ENCODE measurements at regions not wholly inside any gene's neighbourhood (a gene's known extent, or its start where the extent isn't known, plus 50 kb on each side); places are given as distances from the start of the nearest gene placed in this dataset.

DNA sequence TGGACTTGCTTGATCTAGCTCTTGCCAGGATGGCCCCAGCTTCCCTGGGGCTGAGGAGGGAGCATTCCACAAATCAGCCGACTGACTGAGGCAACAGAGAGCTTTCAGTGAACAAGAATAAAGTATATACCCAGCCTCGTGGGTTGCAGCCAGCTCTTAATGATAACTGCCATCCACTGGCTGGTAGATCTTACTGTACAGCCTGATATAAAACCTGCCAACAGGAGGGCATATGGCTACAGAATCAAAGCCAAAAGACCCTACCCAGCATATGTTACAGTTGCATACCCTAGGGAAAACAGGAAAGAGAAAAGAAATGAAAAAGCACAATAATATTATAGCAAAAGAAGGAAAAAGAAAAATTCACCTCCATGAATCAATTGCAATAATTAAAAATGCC, 775.9 kb upstream of the KIF2B start:
- DNase-seq (ENCODE audit: low read depth), result no peak

GRCh38 chr17:53039981-53040380, 782.7 kb upstream of the KIF2B start:
- TF ChIP-seq, protein P1, sequence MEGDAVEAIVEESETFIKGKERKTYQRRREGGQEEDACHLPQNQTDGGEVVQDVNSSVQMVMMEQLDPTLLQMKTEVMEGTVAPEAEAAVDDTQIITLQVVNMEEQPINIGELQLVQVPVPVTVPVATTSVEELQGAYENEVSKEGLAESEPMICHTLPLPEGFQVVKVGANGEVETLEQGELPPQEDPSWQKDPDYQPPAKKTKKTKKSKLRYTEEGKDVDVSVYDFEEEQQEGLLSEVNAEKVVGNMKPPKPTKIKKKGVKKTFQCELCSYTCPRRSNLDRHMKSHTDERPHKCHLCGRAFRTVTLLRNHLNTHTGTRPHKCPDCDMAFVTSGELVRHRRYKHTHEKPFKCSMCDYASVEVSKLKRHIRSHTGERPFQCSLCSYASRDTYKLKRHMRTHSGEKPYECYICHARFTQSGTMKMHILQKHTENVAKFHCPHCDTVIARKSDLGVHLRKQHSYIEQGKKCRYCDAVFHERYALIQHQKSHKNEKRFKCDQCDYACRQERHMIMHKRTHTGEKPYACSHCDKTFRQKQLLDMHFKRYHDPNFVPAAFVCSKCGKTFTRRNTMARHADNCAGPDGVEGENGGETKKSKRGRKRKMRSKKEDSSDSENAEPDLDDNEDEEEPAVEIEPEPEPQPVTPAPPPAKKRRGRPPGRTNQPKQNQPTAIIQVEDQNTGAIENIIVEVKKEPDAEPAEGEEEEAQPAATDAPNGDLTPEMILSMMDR (conservative IDR thresholded peaks at IDR 0.05; ENCODE audit: low read depth, low read length), result no peak
- no peak for DNase-seq (ENCODE audit: low read depth)
- H3K4me3 ChIP-seq (ENCODE audit: low read depth, low read length), result no peak overlapping the region

More for the DNA sequence above, 775.9 kb upstream of the KIF2B start:
- TF ChIP-seq, protein P1 (conservative IDR thresholded peaks at IDR 0.05; ENCODE audit: low read depth, low read length), result no peak
- no peak overlapping the region for H3K4me3 ChIP-seq (ENCODE audit: low read depth, low read length)

DNA sequence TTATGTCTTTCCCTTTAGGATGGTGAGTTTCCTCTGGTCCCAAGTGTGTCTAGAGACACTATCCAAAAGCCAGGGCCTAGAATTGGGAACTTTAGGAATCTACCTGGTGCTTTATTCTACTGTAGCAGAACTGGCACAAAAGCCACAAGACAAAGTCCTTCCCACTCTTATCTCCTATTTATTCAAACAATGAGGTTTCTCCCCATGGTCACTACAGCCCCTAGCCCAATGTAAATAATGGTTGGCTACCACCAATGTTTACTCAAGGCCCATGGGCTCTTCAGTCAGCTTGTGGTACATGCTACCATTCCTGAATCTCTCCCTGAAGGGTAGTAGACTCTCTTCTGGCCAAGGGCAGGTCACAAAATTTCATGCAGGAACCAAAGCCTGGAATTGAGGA, 789.4 kb upstream of the KIF2B start:
- no peak overlapping the region for H3K4me3 ChIP-seq (ENCODE audit: low read depth, low read length)
- DNase-seq (ENCODE audit: low read depth), result no peak
- TF ChIP-seq, protein P1 (conservative IDR thresholded peaks at IDR 0.05; ENCODE audit: low read depth, low read length), result no peak

- no peak overlapping the region for H3K4me3 ChIP-seq (ENCODE audit: low read depth, low read length)
- TF ChIP-seq, protein P1 (conservative IDR thresholded peaks at IDR 0.05; ENCODE audit: low read depth, low read length), result no peak
- peak; percentile 5 for DNase-seq (ENCODE audit: low read depth)
Observed at GRCh38 chr17:53032861-53033271, 789.9 kb upstream of the KIF2B start.

GRCh38 chr17:53017227-53017626, 805.5 kb upstream of the KIF2B start:
- TF ChIP-seq, protein P1 (conservative IDR thresholded peaks at IDR 0.05; ENCODE audit: low read depth, low read length), result no peak
- no peak for DNase-seq (ENCODE audit: low read depth)
- no peak overlapping the region for H3K4me3 ChIP-seq (ENCODE audit: low read depth, low read length)

GRCh38 chr17:53016085-53016484, 806.6 kb upstream of the KIF2B start:
- no peak for DNase-seq (ENCODE audit: low read depth)
- H3K4me3 ChIP-seq (ENCODE audit: low read depth, low read length), result no peak overlapping the region
- TF ChIP-seq, protein P1 (conservative IDR thresholded peaks at IDR 0.05; ENCODE audit: low read depth, low read length), result no peak

- H3K4me3 ChIP-seq (ENCODE audit: low read depth, low read length), result no peak overlapping the region
- DNase-seq (ENCODE audit: low read depth), result no peak
- TF ChIP-seq, protein P1 (conservative IDR thresholded peaks at IDR 0.05; ENCODE audit: low read depth, low read length), result no peak
Observed at GRCh38 chr17:53012364-53012763, 810.4 kb upstream of the KIF2B start.
